GM18511 (cell line): ENCODE measurements at regions not wholly inside any gene's neighbourhood (a gene's known extent, or its start where the extent isn't known, plus 50 kb on each side); places are given as distances from the start of the nearest gene placed in this dataset.

Experiments used
- ATAC-seq: cut with Tn5 transposase; IDR thresholded peaks from one replicate; pipeline ENCODE4 v1.9.1; 2021; ENCODE audit warnings: mild to moderate bottlenecking, moderate library complexity; ENCODE audit not compliant: unreplicated experiment

GRCh38 chr4:107183155-107183774, 147.2 kb upstream of the DKK2 start:
- peak; percentile 99 for ATAC-seq

- ATAC-seq = no peak
These were observed 146.2 kb upstream of the DKK2 start for GRCh38 chr4:107182347-107182746.

- ATAC-seq = no peak
These were observed 130.8 kb upstream of the DKK2 start for GRCh38 chr4:107166873-107167450.

- ATAC-seq = no peak
These were observed 130.1 kb upstream of the DKK2 start for GRCh38 chr4:107166181-107166580.

- ATAC-seq = no peak
These were observed 128.9 kb upstream of the DKK2 start for GRCh38 chr4:107164962-107165475.

- no peak for ATAC-seq
These were observed 120.3 kb upstream of the DKK2 start for GRCh38 chr4:107156443-107156842.

- no peak for ATAC-seq
These were observed 119.3 kb upstream of the DKK2 start for GRCh38 chr4:107155366-107155765.

- ATAC-seq = no peak
These were observed 117.8 kb upstream of the DKK2 start for GRCh38 chr4:107153956-107154355.

GRCh38 chr4:107153228-107153627, 117.1 kb upstream of the DKK2 start:
- no peak for ATAC-seq

GRCh38 chr4:107151173-107151572, 115.1 kb upstream of the DKK2 start:
- ATAC-seq = no peak

- no peak for ATAC-seq
These were observed 112.8 kb upstream of the DKK2 start for GRCh38 chr4:107148904-107149303.

- ATAC-seq = no peak
These were observed 111.8 kb upstream of the DKK2 start for GRCh38 chr4:107147873-107148272.

GRCh38 chr4:107138433-107138832, 102.3 kb upstream of the DKK2 start:
- no peak for ATAC-seq

- no peak for ATAC-seq
These were observed 98.0 kb upstream of the DKK2 start for GRCh38 chr4:107133965-107134653.

- ATAC-seq = no peak
These were observed 95.2 kb upstream of the DKK2 start for GRCh38 chr4:107131295-107131694.

- no peak for ATAC-seq
These were observed 94.0 kb upstream of the DKK2 start for GRCh38 chr4:107130157-107130556.

- ATAC-seq = no peak
These were observed 93.5 kb upstream of the DKK2 start for GRCh38 chr4:107129611-107130010.

GRCh38 chr4:107129076-107129475, 93.0 kb upstream of the DKK2 start:
- ATAC-seq = no peak

GRCh38 chr4:107128116-107128515, 92.0 kb upstream of the DKK2 start:
- no peak for ATAC-seq

GRCh38 chr4:107125496-107125895, 89.4 kb upstream of the DKK2 start:
- no peak for ATAC-seq

GRCh38 chr4:107122736-107123135, 86.6 kb upstream of the DKK2 start:
- ATAC-seq = no peak

- ATAC-seq = no peak
These were observed 84.5 kb upstream of the DKK2 start for GRCh38 chr4:107120661-107121060.
